ENCODE measurements at regions not wholly inside any gene's neighbourhood (a gene's known extent, or its start where the extent isn't known, plus 50 kb on each side); places are given as distances from the start of the nearest gene placed in this dataset.

- no peak for TF ChIP-seq ARNTL (CRISPR knock-in tag; IDR thresholded peaks at IDR 0.05; ENCODE audit: borderline replicate concordance, low read depth)
- TF ChIP-seq TSHZ2 (CRISPR knock-in tag; IDR thresholded peaks at IDR 0.05) = no peak
- TF ChIP-seq PATZ1 (CRISPR knock-in tag; IDR thresholded peaks at IDR 0.05; ENCODE audit: borderline replicate concordance) = no peak
- no peak for TF ChIP-seq CREB5 (CRISPR knock-in tag; IDR thresholded peaks at IDR 0.05; ENCODE audit: low read depth)
- no peak for TF ChIP-seq OSR1 (CRISPR knock-in tag; IDR thresholded peaks at IDR 0.05)
- no peak for TF ChIP-seq RARB (CRISPR knock-in tag; IDR thresholded peaks at IDR 0.05)
- no peak for TF ChIP-seq POU6F1 (CRISPR knock-in tag; IDR thresholded peaks at IDR 0.05; ENCODE audit: borderline replicate concordance, low read depth)
- TF ChIP-seq ESRRG (CRISPR knock-in tag; IDR thresholded peaks at IDR 0.05) = no peak
- no peak for TF ChIP-seq ZC3H10 (CRISPR knock-in tag; IDR thresholded peaks at IDR 0.05)
- TF ChIP-seq PPARA (CRISPR knock-in tag; IDR thresholded peaks at IDR 0.05; ENCODE audit: borderline replicate concordance) = no peak
- TF ChIP-seq ZFP30 (CRISPR knock-in tag; IDR thresholded peaks at IDR 0.05) = no peak
- TF ChIP-seq GLIS3 (CRISPR knock-in tag; IDR thresholded peaks at IDR 0.05) = no peak
- no peak for TF ChIP-seq ISL1 (CRISPR knock-in tag; IDR thresholded peaks at IDR 0.05)
- no peak for TF ChIP-seq ZFP3 (CRISPR knock-in tag; IDR thresholded peaks at IDR 0.05)
Observed at GRCh38 chr13:34165158-34165557, 347.2 kb downstream of the RFC3 start.

Data from SK-N-SH treated with all-trans-retinoic acid at 6 μM for 48 hours (cell line).